Endothelial cell of umbilical vein (primary cell): ENCODE measurements at regions not wholly inside any gene's neighbourhood (a gene's known extent, or its start where the extent isn't known, plus 50 kb on each side); places are given as distances from the start of the nearest gene placed in this dataset.

Experiments
- JUN ChIP-seq: IDR thresholded peaks from 2 replicates; pipeline ENCODE4 v1.6.1; 2011; ENCODE audit warnings: borderline replicate concordance, low read depth; ENCODE audit not compliant: insufficient read length, insufficient read depth
- POLR2A ChIP-seq: IDR thresholded peaks from 2 replicates; pipeline ENCODE4 v1.6.1; 2012; ENCODE audit warnings: low read depth, mild to moderate bottlenecking, control low read depth, low read length
- TF ChIP-seq, protein P1 (sequence below), 2 donors: IDR thresholded peaks; 1 replicate in 1 of 2; 2 replicates in 1 of 2; pipeline ENCODE4 v1.5.1; 2011; ENCODE audit warnings: low read length in 2 of 2, mild to moderate bottlenecking in 2 of 2, moderate library complexity in 2 of 2, control low read depth in 1 of 2, inconsistent platforms in 1 of 2, low read depth in 1 of 2; ENCODE audit not compliant: insufficient read depth in 1 of 2; ENCODE audit errors: extremely low read depth in 1 of 2

DNA sequence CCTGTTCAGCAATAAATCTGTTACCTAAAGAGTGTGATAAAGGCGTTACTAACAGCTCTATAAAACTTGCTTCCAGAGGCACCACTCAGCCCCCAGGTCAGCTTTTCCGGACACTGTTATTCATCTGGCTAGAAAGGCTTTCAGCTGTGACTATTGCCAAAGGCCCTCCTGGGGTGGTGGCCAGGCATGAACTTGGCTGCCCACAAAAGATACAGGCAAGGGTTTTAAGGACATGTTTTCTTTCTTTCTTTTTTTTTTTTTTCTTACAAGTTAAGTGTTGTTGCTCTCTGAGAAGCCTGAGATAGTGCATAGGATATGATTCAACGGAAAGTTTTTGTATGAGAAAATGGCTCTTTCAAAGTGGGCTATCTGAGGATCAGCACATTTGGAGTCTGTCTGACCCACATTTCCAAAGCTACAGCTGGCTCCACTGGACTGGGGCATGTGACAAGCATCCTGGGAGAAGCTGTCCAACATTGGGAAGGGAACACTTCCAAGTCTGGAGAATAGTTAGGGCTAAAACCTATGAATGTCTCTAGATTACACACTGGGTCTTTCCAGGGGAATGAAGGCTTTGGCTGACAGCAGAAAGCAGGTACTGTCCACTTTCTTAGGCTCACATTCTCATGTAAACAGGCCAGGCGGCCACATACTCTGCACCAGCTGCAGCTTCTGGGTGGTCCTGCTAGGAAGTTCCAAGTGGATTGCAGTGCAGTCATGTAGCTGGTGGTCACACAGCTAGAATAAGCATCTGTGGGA, 639.7 kb downstream of the LMO4 start:
- TF ChIP-seq JUN (peak; percentile 35), POLR2A (no peak)
- TF ChIP-seq, protein P1, sequence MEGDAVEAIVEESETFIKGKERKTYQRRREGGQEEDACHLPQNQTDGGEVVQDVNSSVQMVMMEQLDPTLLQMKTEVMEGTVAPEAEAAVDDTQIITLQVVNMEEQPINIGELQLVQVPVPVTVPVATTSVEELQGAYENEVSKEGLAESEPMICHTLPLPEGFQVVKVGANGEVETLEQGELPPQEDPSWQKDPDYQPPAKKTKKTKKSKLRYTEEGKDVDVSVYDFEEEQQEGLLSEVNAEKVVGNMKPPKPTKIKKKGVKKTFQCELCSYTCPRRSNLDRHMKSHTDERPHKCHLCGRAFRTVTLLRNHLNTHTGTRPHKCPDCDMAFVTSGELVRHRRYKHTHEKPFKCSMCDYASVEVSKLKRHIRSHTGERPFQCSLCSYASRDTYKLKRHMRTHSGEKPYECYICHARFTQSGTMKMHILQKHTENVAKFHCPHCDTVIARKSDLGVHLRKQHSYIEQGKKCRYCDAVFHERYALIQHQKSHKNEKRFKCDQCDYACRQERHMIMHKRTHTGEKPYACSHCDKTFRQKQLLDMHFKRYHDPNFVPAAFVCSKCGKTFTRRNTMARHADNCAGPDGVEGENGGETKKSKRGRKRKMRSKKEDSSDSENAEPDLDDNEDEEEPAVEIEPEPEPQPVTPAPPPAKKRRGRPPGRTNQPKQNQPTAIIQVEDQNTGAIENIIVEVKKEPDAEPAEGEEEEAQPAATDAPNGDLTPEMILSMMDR (IDR thresholded peaks at IDR 0.05; ENCODE audit: extremely low read depth in 1 of 2, insufficient read depth in 1 of 2, low read depth in 1 of 2, low read length in 2 of 2) = no peak
